Endodermal cell (in vitro differentiated cells): ENCODE measurements at regions not wholly inside any gene's neighbourhood (a gene's known extent, or its start where the extent isn't known, plus 50 kb on each side); places are given as distances from the start of the nearest gene placed in this dataset.

Experiments used
- DNase-seq: peaks from one replicate; pipeline ENCODE4 v3.0.0-alpha.2; 2017
- H3K27ac ChIP-seq: 2 replicates; pipeline ENCODE4 v1.5.1; 2013; ENCODE audit warnings: mild to moderate bottlenecking, low read depth, low read length, moderate library complexity
- H3K27me3 ChIP-seq: 2 replicates; pipeline ENCODE4 v1.6.1; 2013; ENCODE audit warnings: mild to moderate bottlenecking, low read length, moderate library complexity; ENCODE audit not compliant: insufficient read depth, control insufficient read depth, poor library complexity, severe bottlenecking
- H3K36me3 ChIP-seq: 2 replicates; pipeline ENCODE4 v1.7.0; 2013; ENCODE audit warnings: mild to moderate bottlenecking, low read length, moderate library complexity; ENCODE audit not compliant: control insufficient read depth, insufficient read depth
- H3K4me1 ChIP-seq: one replicate; pipeline ENCODE4 v1.7.0; 2013; ENCODE audit warnings: low read length; ENCODE audit not compliant: control insufficient read depth, insufficient read depth
- H3K4me3 ChIP-seq: 2 replicates; pipeline ENCODE4 v1.5.1; 2013; ENCODE audit warnings: mild to moderate bottlenecking, low read length, moderate library complexity
- H3K9ac ChIP-seq: 2 replicates; pipeline ENCODE4 v1.6.1; 2013; ENCODE audit warnings: mild to moderate bottlenecking, low read length, moderate library complexity; ENCODE audit not compliant: poor library complexity, severe bottlenecking; ENCODE audit errors: extremely low read depth
- H3K9me3 ChIP-seq: 2 replicates; pipeline ENCODE4 v1.6.1; 2013; ENCODE audit warnings: mild to moderate bottlenecking, low read length, moderate library complexity; ENCODE audit not compliant: control insufficient read depth
- H3K27ac Mint-ChIP-seq: 2 replicates; pipeline ENCODE4 v1.8.0; 2020; ENCODE audit warnings: mixed read lengths
- H3K27me3 Mint-ChIP-seq: 2 replicates; pipeline ENCODE4 v1.8.0; 2021; ENCODE audit warnings: mild to moderate bottlenecking, mixed read lengths; ENCODE audit not compliant: insufficient read depth
- H3K36me3 Mint-ChIP-seq: 2 replicates; pipeline ENCODE4 v1.8.0; 2020; ENCODE audit warnings: low read depth, mixed read lengths
- H3K4me1 Mint-ChIP-seq: 2 replicates; pipeline ENCODE4 v1.8.0; 2020; ENCODE audit warnings: mixed read lengths
- H3K4me3 Mint-ChIP-seq: 2 replicates; pipeline ENCODE4 v1.8.0; 2020; ENCODE audit warnings: mild to moderate bottlenecking, moderate library complexity, mixed read lengths
- H3K9me3 Mint-ChIP-seq: 2 replicates; pipeline ENCODE4 v1.8.0; 2020; ENCODE audit warnings: mild to moderate bottlenecking, mixed read lengths
- CTCF ChIP-seq: fragments of 200-600 bp; sonication (generic); conservative IDR thresholded peaks from 2 replicates; pipeline ENCODE4 v1.5.0; 2021; ENCODE audit warnings: antibody characterized with exemption, mild to moderate bottlenecking
- whole genome bisulfite sequencing, 2 experiments: methylation state at CpG; one replicate each; pipeline versions ENCODE4 v1.1.5 to v1.1.7; 2013; ENCODE audit warnings: missing lambda C conversion rate in 2 of 2, mixed read lengths in 1 of 2; ENCODE audit not compliant: insufficient coverage in 1 of 2, insufficient read length in 1 of 2; 5-methylcytosine and 5-hydroxymethylcytosine counted together

- Histone ChIP-seq H3K4me1 (peaks cover 5% of the 10 kb centered on the region), H3K4me3 (no peak overlapping the region), H3K27ac (no peak overlapping the region), H3K9me3 (no peaks in the 10 kb centered on the region), H3K36me3 (no peaks in the 10 kb centered on the region), H3K27me3 (peaks cover 20% of the 10 kb centered on the region), H3K9ac (no peak overlapping the region)
- peaks cover 16% of the 10 kb centered on the region for H3K4me1 Mint-ChIP-seq
- peak; percentile 62 for DNase-seq
- H3K9me3 Mint-ChIP-seq: no peaks in the 10 kb centered on the region
- H3K4me3 Mint-ChIP-seq: no peak overlapping the region
- peaks cover 15% of the 10 kb centered on the region for H3K27me3 Mint-ChIP-seq
- no peak overlapping the region for H3K27ac Mint-ChIP-seq
- no peak for TF ChIP-seq CTCF
- H3K36me3 Mint-ChIP-seq: no peaks in the 10 kb centered on the region
- WGBS, 2 experiments: 40 to 55% methylated on average over 3 to 5 of the region's 5 CpGs
Observed at GRCh38 chr9:106588626-106589025, 274.3 kb upstream of the ZNF462 start.

GRCh38 chr9:106590759-106591505 lies 272.0 kb upstream of the ZNF462 start:
- H3K4me3 Mint-ChIP-seq: no peak overlapping the region
- no peak overlapping the region for H3K27ac Mint-ChIP-seq
- Histone ChIP-seq H3K9ac (no peak overlapping the region), H3K36me3 (no peaks in the 10 kb centered on the region), H3K27ac (no peak overlapping the region), H3K9me3 (no peaks in the 10 kb centered on the region), H3K4me3 (no peak overlapping the region), H3K4me1 (peaks cover 5% of the 10 kb centered on the region), H3K27me3 (peaks cover 20% of the 10 kb centered on the region)
- peaks cover 15% of the 10 kb centered on the region for H3K27me3 Mint-ChIP-seq
- no peak for TF ChIP-seq CTCF
- no peaks in the 10 kb centered on the region for H3K9me3 Mint-ChIP-seq
- 89 to 95% methylated on average over 3 to 4 of the region's 4 CpGs for WGBS, 2 experiments
- DNase-seq: no peak
- peaks cover 16% of the 10 kb centered on the region for H3K4me1 Mint-ChIP-seq
- no peaks in the 10 kb centered on the region for H3K36me3 Mint-ChIP-seq

GRCh38 chr9:106593201-106593600 lies 269.8 kb upstream of the ZNF462 start:
- Histone ChIP-seq H3K27ac (no peak overlapping the region), H3K27me3 (peaks cover 16% of the 10 kb centered on the region), H3K9me3 (no peaks in the 10 kb centered on the region), H3K36me3 (no peaks in the 10 kb centered on the region), H3K9ac (no peak overlapping the region), H3K4me1 (peaks cover 5% of the 10 kb centered on the region), H3K4me3 (no peak overlapping the region)
- no peak for TF ChIP-seq CTCF
- no peaks in the 10 kb centered on the region for H3K9me3 Mint-ChIP-seq
- no peak overlapping the region for H3K27ac Mint-ChIP-seq
- H3K27me3 Mint-ChIP-seq: peaks cover 6% of the 10 kb centered on the region
- H3K36me3 Mint-ChIP-seq: no peaks in the 10 kb centered on the region
- no peak overlapping the region for H3K4me3 Mint-ChIP-seq
- no peak for DNase-seq
- WGBS, 2 experiments: 89 to 92% methylated on average over 7 of the region's 7 CpGs
- H3K4me1 Mint-ChIP-seq: peaks cover 16% of the 10 kb centered on the region
